ENCODE measurements at regions not wholly inside any gene's neighbourhood (a gene's known extent, or its start where the extent isn't known, plus 50 kb on each side); places are given as distances from the start of the nearest gene placed in this dataset.

GRCh38 chr6:122050242-122050755 lies 349.2 kb upstream of the HSF2 start:
- H3K36me3 Mint-ChIP-seq (ENCODE audit: low read depth) = no peaks in the 10 kb centered on the region
- H3K27ac Mint-ChIP-seq = no peak overlapping the region
- no peaks in the 10 kb centered on the region for H3K9me3 Mint-ChIP-seq
- H3K27me3 Mint-ChIP-seq (ENCODE audit: low read depth, poor library complexity) = peaks cover 7% of the 10 kb centered on the region
- DNase-seq = no peak
- no peak for TF ChIP-seq CTCF (IDR thresholded peaks at IDR 0.05)
- no peak overlapping the region for H3K4me3 Mint-ChIP-seq
- peaks cover 5% of the 10 kb centered on the region for H3K4me1 Mint-ChIP-seq

GRCh38 chr6:122052346-122052900 lies 347.0 kb upstream of the HSF2 start:
- no peak for DNase-seq
- H3K4me1 Mint-ChIP-seq = peaks cover 5% of the 10 kb centered on the region
- H3K4me3 Mint-ChIP-seq = no peak overlapping the region
- no peak for TF ChIP-seq CTCF (IDR thresholded peaks at IDR 0.05)
- H3K27me3 Mint-ChIP-seq (ENCODE audit: low read depth, poor library complexity) = peaks cover 6% of the 10 kb centered on the region
- H3K27ac Mint-ChIP-seq = no peak overlapping the region
- no peaks in the 10 kb centered on the region for H3K9me3 Mint-ChIP-seq
- no peaks in the 10 kb centered on the region for H3K36me3 Mint-ChIP-seq (ENCODE audit: low read depth)

GRCh38 chr6:122059918-122060317 lies 339.5 kb upstream of the HSF2 start:
- Mint-ChIP-seq H3K27me3 (ENCODE audit: low read depth, poor library complexity) (peaks cover 2% of the 10 kb centered on the region), H3K4me1 (peaks cover 18% of the 10 kb centered on the region), H3K36me3 (ENCODE audit: low read depth) (no peaks in the 10 kb centered on the region), H3K4me3 (no peak overlapping the region), H3K27ac (no peak overlapping the region), H3K9me3 (no peaks in the 10 kb centered on the region)
- DNase-seq = no peak
- TF ChIP-seq CTCF (IDR thresholded peaks at IDR 0.05) = no peak

- H3K27ac Mint-ChIP-seq = peak overlapping the region; percentile 8
- peaks cover 26% of the 10 kb centered on the region for H3K4me1 Mint-ChIP-seq
- no peaks in the 10 kb centered on the region for H3K36me3 Mint-ChIP-seq (ENCODE audit: low read depth)
- peaks cover 2% of the 10 kb centered on the region for H3K27me3 Mint-ChIP-seq (ENCODE audit: low read depth, poor library complexity)
- H3K9me3 Mint-ChIP-seq = no peaks in the 10 kb centered on the region
- TF ChIP-seq CTCF (IDR thresholded peaks at IDR 0.05) = no peak
- H3K4me3 Mint-ChIP-seq = no peak overlapping the region
- DNase-seq = no peak
These were observed 337.6 kb upstream of the HSF2 start for GRCh38 chr6:122061855-122062254.

GRCh38 chr6:122063076-122063475 lies 336.4 kb upstream of the HSF2 start:
- Mint-ChIP-seq H3K4me3 (no peak overlapping the region), H3K36me3 (ENCODE audit: low read depth) (no peaks in the 10 kb centered on the region), H3K9me3 (no peaks in the 10 kb centered on the region), H3K4me1 (peaks cover 28% of the 10 kb centered on the region), H3K27me3 (ENCODE audit: low read depth, poor library complexity) (no peaks in the 10 kb centered on the region), H3K27ac (no peak overlapping the region)
- no peak for DNase-seq
- TF ChIP-seq CTCF (IDR thresholded peaks at IDR 0.05) = no peak

- no peak for DNase-seq
- Mint-ChIP-seq H3K27ac (no peak overlapping the region), H3K4me1 (peaks cover 35% of the 10 kb centered on the region), H3K4me3 (no peak overlapping the region), H3K9me3 (no peaks in the 10 kb centered on the region), H3K36me3 (ENCODE audit: low read depth) (no peaks in the 10 kb centered on the region), H3K27me3 (ENCODE audit: low read depth, poor library complexity) (no peaks in the 10 kb centered on the region)
- TF ChIP-seq CTCF (IDR thresholded peaks at IDR 0.05) = no peak
These were observed 335.7 kb upstream of the HSF2 start for GRCh38 chr6:122063761-122064160.

Measured in nephron progenitor cell (in vitro differentiated cells).